GM18951 (cell line): ENCODE measurements at regions not wholly inside any gene's neighbourhood (a gene's known extent, or its start where the extent isn't known, plus 50 kb on each side); places are given as distances from the start of the nearest gene placed in this dataset.

Experiments used
- POLR2A ChIP-seq: IDR thresholded peaks from 4 replicates; pipeline ENCODE4 v1.6.1; 2011; ENCODE audit warnings: mild to moderate bottlenecking; ENCODE audit not compliant: insufficient read length, insufficient read depth; ENCODE audit errors: extremely low read depth
- in situ Hi-C: fragments of 300-500 bp; cut with MboI; formaldehyde crosslinking; loops from one replicate; pipeline ENCODE4 v1.12.0; 2022; ENCODE audit warnings: low sequenced_read_pairs, mixed read lengths, inconsistent platforms; ENCODE audit not compliant: unreplicated experiment

GRCh38 chr1:65486613-65487012, 66.1 kb downstream of the LEPR start:
- TF ChIP-seq POLR2A = no peak
- in situ Hi-C loops = no loop called here

GRCh38 chr1:65489481-65489880, 69.0 kb downstream of the LEPR start:
- TF ChIP-seq POLR2A = no peak
- in situ Hi-C loops = no loop called here

GRCh38 chr1:65490231-65491009, 70.0 kb downstream of the LEPR start:
- in situ Hi-C loops = no loop called here
- no peak for TF ChIP-seq POLR2A

- in situ Hi-C loops = no loop called here
- TF ChIP-seq POLR2A = no peak
Observed at GRCh38 chr1:65491472-65491871, 71.0 kb downstream of the LEPR start.

- in situ Hi-C loops = no loop called here
Observed at GRCh38 chr1:65493802-65494201, 73.3 kb downstream of the LEPR start.

GRCh38 chr1:65494671-65495070, 74.2 kb downstream of the LEPR start:
- in situ Hi-C loops = no loop called here
- no peak for TF ChIP-seq POLR2A

More at GRCh38 chr1:65493802-65494201, 73.3 kb downstream of the LEPR start:
- TF ChIP-seq POLR2A = no peak

- no peak for TF ChIP-seq POLR2A
- in situ Hi-C loops = no loop called here
Observed at GRCh38 chr1:65495137-65495536, 74.7 kb downstream of the LEPR start.

GRCh38 chr1:65497256-65497830, 76.9 kb downstream of the LEPR start:
- in situ Hi-C loops = no loop called here
- TF ChIP-seq POLR2A = no peak

GRCh38 chr1:65503427-65503826, 83.0 kb downstream of the LEPR start:
- no peak for TF ChIP-seq POLR2A
- in situ Hi-C loops = no loop called here

GRCh38 chr1:65504263-65504662, 83.8 kb downstream of the LEPR start:
- in situ Hi-C loops = no loop called here
- TF ChIP-seq POLR2A = no peak

- in situ Hi-C loops = no loop called here
- no peak for TF ChIP-seq POLR2A
Observed at GRCh38 chr1:65505547-65506300, 85.3 kb downstream of the LEPR start.

GRCh38 chr1:65508051-65508450, 87.6 kb downstream of the LEPR start:
- no peak for TF ChIP-seq POLR2A
- in situ Hi-C loops = no loop called here

GRCh38 chr1:65509912-65510680, 89.6 kb downstream of the LEPR start:
- in situ Hi-C loops = no loop called here
- TF ChIP-seq POLR2A = no peak
